GM23248 (cell line): ENCODE measurements at regions not wholly inside any gene's neighbourhood (a gene's known extent, or its start where the extent isn't known, plus 50 kb on each side); places are given as distances from the start of the nearest gene placed in this dataset.

Source experiments
- DNase-seq: peaks from one replicate; pipeline ENCODE4 v3.0.0-alpha.2; 2015
- H2AFZ ChIP-seq: fragments of 200-600 bp; sonication (generic); 2 replicates; pipeline ENCODE4 v1.6.1; 2016; ENCODE audit warnings: antibody characterized with exemption
- H3F3A ChIP-seq: fragments of 200-600 bp; sonication (generic); 2 replicates; pipeline ENCODE4 v1.6.1; 2016; ENCODE audit warnings: mild to moderate bottlenecking, antibody characterized with exemption, mixed run types; ENCODE audit not compliant: insufficient read depth
- H3K27ac ChIP-seq: fragments of 200-600 bp; sonication (generic); 2 replicates; pipeline ENCODE4 v1.5.1; 2016; ENCODE audit warnings: mild to moderate bottlenecking
- H3K27me3 ChIP-seq: fragments of 200-600 bp; sonication (generic); replicated peaks from 2 replicates; pipeline ENCODE4 v1.6.1; 2016; ENCODE audit warnings: mild to moderate bottlenecking; ENCODE audit not compliant: insufficient read depth
- H3K36me3 ChIP-seq: fragments of 200-600 bp; sonication (generic); 2 replicates; pipeline ENCODE4 v1.6.1; 2016; ENCODE audit warnings: low read depth, mild to moderate bottlenecking
- H3K4me1 ChIP-seq: fragments of 200-600 bp; sonication (generic); 2 replicates; pipeline ENCODE4 v1.6.1; 2016; ENCODE audit warnings: mild to moderate bottlenecking; ENCODE audit not compliant: insufficient read depth
- H3K4me2 ChIP-seq: fragments of 200-600 bp; sonication (generic); one replicate; pipeline ENCODE4 v1.6.1; 2016; ENCODE audit warnings: mild to moderate bottlenecking; ENCODE audit not compliant: unreplicated experiment
- H3K4me3 ChIP-seq: fragments of 200-600 bp; sonication (generic); 2 replicates; pipeline ENCODE4 v1.5.1; 2016; ENCODE audit warnings: mild to moderate bottlenecking
- H3K79me2 ChIP-seq: fragments of 200-600 bp; sonication (generic); 2 replicates; pipeline ENCODE4 v1.6.1; 2016; ENCODE audit warnings: mild to moderate bottlenecking; ENCODE audit not compliant: insufficient read depth
- H3K9ac ChIP-seq: fragments of 200-600 bp; sonication (generic); 2 replicates; pipeline ENCODE4 v1.6.1; 2016; ENCODE audit warnings: mild to moderate bottlenecking
- H3K9me2 ChIP-seq: fragments of 200-600 bp; sonication (generic); 2 replicates; pipeline ENCODE4 v1.6.1; 2016; ENCODE audit warnings: mixed run types, mild to moderate bottlenecking, moderate library complexity; ENCODE audit not compliant: insufficient read depth
- H3K9me3 ChIP-seq: fragments of 200-600 bp; sonication (generic); one replicate; pipeline ENCODE4 v1.6.1; 2017; ENCODE audit warnings: low read depth
- H4K20me1 ChIP-seq: fragments of 200-600 bp; sonication (generic); 2 replicates; pipeline ENCODE4 v1.6.0; 2016; ENCODE audit not compliant: insufficient read depth
- EZH2 ChIP-seq: fragments of 200-600 bp; sonication (generic); IDR thresholded peaks from 2 replicates; pipeline ENCODE4 v1.6.1; 2018; ENCODE audit warnings: antibody characterized with exemption, mild to moderate bottlenecking; ENCODE audit not compliant: insufficient read depth, poor library complexity, severe bottlenecking
- EZH2phosphoT487 ChIP-seq: fragments of 200-600 bp; sonication (generic); IDR thresholded peaks from 2 replicates; pipeline ENCODE4 v1.6.1; 2018; ENCODE audit warnings: antibody characterized with exemption, moderate library complexity, mild to moderate bottlenecking, low read depth; ENCODE audit not compliant: insufficient read depth
- WGBS, 2 experiments: methylation state at CpG; one replicate each; pipeline ENCODE4 v1.1.6; 2015 to 2017; ENCODE audit warnings: low lambda C conversion rate in 2 of 2, low coverage in 1 of 2; ENCODE audit errors: missing lambda C conversion rate in 2 of 2; 5-methylcytosine and 5-hydroxymethylcytosine counted together
- in situ Hi-C: fragments of 300-500 bp; cut with MboI; formaldehyde crosslinking; loops from 2 replicates; pipeline ENCODE4 v1.15.0; 2020

DNA sequence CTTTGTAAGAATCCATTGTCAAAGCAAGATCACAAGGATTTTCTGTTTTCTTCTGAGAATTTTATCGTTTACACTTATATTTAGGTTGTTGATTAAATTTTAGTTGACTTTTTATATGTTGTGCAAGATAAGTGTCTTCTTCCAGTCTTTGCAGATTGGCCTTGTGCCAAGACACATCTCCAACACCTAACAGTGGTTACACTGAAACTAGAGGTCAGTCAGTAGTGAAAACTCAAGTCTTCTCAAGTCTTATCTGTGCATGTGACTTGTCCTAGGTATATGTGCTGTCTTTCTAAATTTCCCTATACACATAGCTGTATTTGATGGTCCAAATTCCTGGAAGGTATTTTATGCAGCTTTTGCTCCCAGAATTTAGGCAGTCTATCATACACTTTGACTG is 1183.2 kb upstream of the B3GALT2 start:
- 17 to 27% methylated on average over 1 of the region's 1 CpG for WGBS, 2 experiments

DNA sequence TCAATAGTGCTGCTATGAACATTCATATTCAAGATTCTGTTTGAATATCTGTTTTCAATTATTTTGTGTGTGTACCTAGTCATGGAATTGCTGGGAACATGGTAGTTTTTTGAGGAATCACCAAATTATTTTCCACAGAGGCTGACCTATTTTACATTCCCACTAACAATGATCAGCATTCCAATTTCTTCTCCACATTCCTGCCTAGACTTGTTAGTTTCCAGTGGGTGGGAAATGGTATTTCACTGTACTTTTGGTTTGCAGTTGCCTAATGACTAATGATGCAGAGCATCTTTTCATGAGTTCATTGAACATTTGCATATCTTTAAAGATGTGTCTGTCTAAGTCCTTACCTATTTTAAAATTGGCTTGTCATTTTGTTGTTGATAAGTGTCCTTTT is 1182.6 kb upstream of the B3GALT2 start:
- no peak for DNase-seq
- no peak overlapping the region for H3K4me3 ChIP-seq

More for the DNA sequence above, 1183.2 kb upstream of the B3GALT2 start:
- Histone ChIP-seq H2AFZ (no peak overlapping the region), H3K9me2 (no peaks in the 10 kb centered on the region), H3K9ac (no peak overlapping the region), H3K27ac (no peak overlapping the region), H3K79me2 (no peaks in the 10 kb centered on the region), H3K4me3 (no peak overlapping the region), H4K20me1 (no peaks in the 10 kb centered on the region), H3K4me1 (no peaks in the 10 kb centered on the region), H3F3A (no peaks in the 10 kb centered on the region), H3K36me3 (no peaks in the 10 kb centered on the region), H3K9me3 (no peaks in the 10 kb centered on the region), H3K4me2 (no peak overlapping the region), H3K27me3 (no peaks in the 10 kb centered on the region)
- TF ChIP-seq EZH2phosphoT487 (no peak), EZH2 (no peak)
- in situ Hi-C loops = no loop called here
- no peak for DNase-seq

DNA sequence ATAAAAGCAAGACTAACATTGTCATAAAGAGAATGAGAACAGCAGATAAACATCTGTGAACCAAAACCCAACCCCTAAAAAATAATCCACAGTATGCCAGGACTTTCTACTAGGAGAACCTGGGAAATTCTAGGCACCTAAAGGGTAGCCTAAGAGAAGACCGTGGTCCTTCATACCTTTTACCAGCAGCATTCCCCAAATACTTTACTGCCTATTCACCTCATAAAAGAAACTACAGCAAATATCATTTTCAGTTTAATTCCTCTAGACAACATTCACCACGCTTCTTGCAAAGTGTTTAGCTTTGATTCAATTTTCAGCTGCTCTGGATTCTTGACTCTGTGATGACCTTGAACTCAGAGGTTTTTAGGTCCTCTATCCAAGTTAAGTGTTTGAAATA is 1180.7 kb upstream of the B3GALT2 start:
- no peaks in the 10 kb centered on the region for H3K4me1 ChIP-seq
- H3K36me3 ChIP-seq = no peaks in the 10 kb centered on the region
- no peaks in the 10 kb centered on the region for H3K9me2 ChIP-seq
- H3K4me3 ChIP-seq = no peak overlapping the region
- TF ChIP-seq EZH2 (no peak), EZH2phosphoT487 (no peak)
- no peaks in the 10 kb centered on the region for H4K20me1 ChIP-seq
- H3K9ac ChIP-seq = no peak overlapping the region
- DNase-seq = no peak
- no peaks in the 10 kb centered on the region for H3K27me3 ChIP-seq
- H3K9me3 ChIP-seq = no peaks in the 10 kb centered on the region
- H3K79me2 ChIP-seq = no peaks in the 10 kb centered on the region
- H3F3A ChIP-seq = no peaks in the 10 kb centered on the region
- no peak overlapping the region for H2AFZ ChIP-seq
- in situ Hi-C loops = no loop called here
- no peak overlapping the region for H3K27ac ChIP-seq
- 23 to 29% methylated on average over 2 of the region's 2 CpGs for WGBS, 2 experiments
- no peak overlapping the region for H3K4me2 ChIP-seq

More for the DNA sequence above, 1182.6 kb upstream of the B3GALT2 start:
- in situ Hi-C loops = no loop called here
- no peak overlapping the region for H3K9ac ChIP-seq
- no peaks in the 10 kb centered on the region for H3K36me3 ChIP-seq
- H3K4me1 ChIP-seq = no peaks in the 10 kb centered on the region
- no peak overlapping the region for H2AFZ ChIP-seq
- H3K27ac ChIP-seq = no peak overlapping the region
- no peaks in the 10 kb centered on the region for H3K9me3 ChIP-seq
- H3K4me2 ChIP-seq = no peak overlapping the region
- no peaks in the 10 kb centered on the region for H3K27me3 ChIP-seq
- H3F3A ChIP-seq = no peaks in the 10 kb centered on the region
- TF ChIP-seq EZH2 = no peak
- TF ChIP-seq EZH2phosphoT487 = no peak
- H3K79me2 ChIP-seq = no peaks in the 10 kb centered on the region
- no peaks in the 10 kb centered on the region for H4K20me1 ChIP-seq
- H3K9me2 ChIP-seq = no peaks in the 10 kb centered on the region

DNA sequence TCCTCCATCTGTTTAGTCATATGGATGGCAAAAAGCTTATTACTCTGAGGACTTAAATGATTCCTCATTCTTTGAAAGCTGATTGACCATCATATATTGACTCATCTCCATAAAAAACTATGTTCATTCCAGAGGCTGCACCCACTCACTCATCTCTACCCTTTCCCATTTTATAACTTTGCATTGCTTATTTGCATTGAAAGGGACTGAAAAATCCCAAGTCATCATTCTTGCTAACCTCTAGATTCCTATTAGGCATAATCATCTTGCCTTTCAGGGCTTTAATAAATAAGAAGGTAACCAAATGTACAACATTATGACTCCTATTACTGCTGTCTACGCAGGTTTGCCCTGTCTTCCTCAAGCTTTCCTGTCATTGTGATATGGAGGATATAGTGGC is 1180.3 kb upstream of the B3GALT2 start:
- no peak overlapping the region for H2AFZ ChIP-seq
- H3K27ac ChIP-seq = no peak overlapping the region
- TF ChIP-seq EZH2 (no peak), EZH2phosphoT487 (no peak)
- H3K4me3 ChIP-seq = no peak overlapping the region
- no peak for DNase-seq
- no peak overlapping the region for H3K9ac ChIP-seq
- no peaks in the 10 kb centered on the region for H3K9me2 ChIP-seq
- no peaks in the 10 kb centered on the region for H3K79me2 ChIP-seq
- no peaks in the 10 kb centered on the region for H3K27me3 ChIP-seq
- no peaks in the 10 kb centered on the region for H4K20me1 ChIP-seq
- in situ Hi-C loops = no loop called here
- no peaks in the 10 kb centered on the region for H3F3A ChIP-seq
- no peaks in the 10 kb centered on the region for H3K4me1 ChIP-seq
- no peak overlapping the region for H3K4me2 ChIP-seq
- H3K9me3 ChIP-seq = no peaks in the 10 kb centered on the region
- no peaks in the 10 kb centered on the region for H3K36me3 ChIP-seq
- WGBS, 2 experiments = 12 to 43% methylated on average over 1 of the region's 1 CpG

DNA sequence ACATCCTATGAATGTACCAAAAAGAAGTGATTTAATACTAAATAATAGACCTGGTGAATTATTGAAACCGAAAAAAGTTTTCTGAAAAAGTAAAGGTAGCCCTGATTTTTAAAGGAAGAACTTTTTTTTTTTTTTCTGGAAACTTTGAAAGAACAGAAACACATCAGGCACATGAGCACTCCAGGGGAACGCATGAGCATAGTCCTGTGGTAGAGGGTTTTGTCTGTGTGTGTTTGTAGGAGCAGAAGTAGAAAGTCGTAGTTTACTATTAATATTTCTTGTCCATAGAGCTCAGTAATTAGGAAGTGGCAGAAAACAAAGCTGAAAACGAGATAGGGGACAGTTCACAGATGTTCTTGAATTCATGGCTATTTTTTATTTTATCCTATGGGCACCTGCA is 1175.9 kb upstream of the B3GALT2 start:
- in situ Hi-C loops = no loop called here
- WGBS, 2 experiments = 10 to 11% methylated on average over 4 of the region's 4 CpGs
- no peak overlapping the region for H3K27ac ChIP-seq
- H2AFZ ChIP-seq = no peak overlapping the region
- H3K36me3 ChIP-seq = no peaks in the 10 kb centered on the region
- TF ChIP-seq EZH2 (no peak), EZH2phosphoT487 (no peak)
- H3K4me2 ChIP-seq = no peak overlapping the region
- no peak for DNase-seq
- H3F3A ChIP-seq = no peaks in the 10 kb centered on the region
- no peaks in the 10 kb centered on the region for H3K9me2 ChIP-seq
- no peak overlapping the region for H3K4me3 ChIP-seq
- no peaks in the 10 kb centered on the region for H3K4me1 ChIP-seq
- no peaks in the 10 kb centered on the region for H3K79me2 ChIP-seq
- no peaks in the 10 kb centered on the region for H3K27me3 ChIP-seq
- no peaks in the 10 kb centered on the region for H4K20me1 ChIP-seq
- no peaks in the 10 kb centered on the region for H3K9me3 ChIP-seq
- no peak overlapping the region for H3K9ac ChIP-seq
